GM23338 (cell line): ENCODE measurements at regions not wholly inside any gene's neighbourhood (a gene's known extent, or its start where the extent isn't known, plus 50 kb on each side); places are given as distances from the start of the nearest gene placed in this dataset.

Source experiments
- ATAC-seq: fragments of 200-7000 bp; cut with Tn5 transposase; 3 replicates; pipeline ENCODE4 v1.9.1; 2020
- DNase-seq: peaks from one replicate; pipeline ENCODE4 v3.0.0-alpha.2; 2015; ENCODE audit warnings: low spot score
- H2AFZ ChIP-seq: fragments of 200-600 bp; sonication (generic); 2 replicates; pipeline ENCODE4 v1.8.0; 2016; ENCODE audit warnings: antibody characterized with exemption, mild to moderate bottlenecking, moderate library complexity
- H3F3A ChIP-seq: fragments of 200-600 bp; sonication (generic); replicated peaks from 2 replicates; pipeline ENCODE4 v1.8.0; 2017; ENCODE audit warnings: antibody characterized with exemption, mixed run types, low read depth
- H3K27ac ChIP-seq: fragments of 200-600 bp; sonication (generic); 2 replicates; pipeline ENCODE4 v1.6.1; 2016; ENCODE audit warnings: low read depth
- H3K27me3 ChIP-seq: fragments of 200-600 bp; sonication (generic); 2 replicates; pipeline ENCODE4 v1.8.0; 2016; ENCODE audit warnings: mild to moderate bottlenecking, mixed run types, moderate library complexity; ENCODE audit not compliant: insufficient read depth
- H3K36me3 ChIP-seq: fragments of 200-600 bp; sonication (generic); 2 replicates; pipeline ENCODE4 v1.8.0; 2016; ENCODE audit warnings: mild to moderate bottlenecking; ENCODE audit not compliant: insufficient read depth
- H3K4me1 ChIP-seq: fragments of 200-600 bp; sonication (generic); 2 replicates; pipeline ENCODE4 v1.8.0; 2016; ENCODE audit warnings: mild to moderate bottlenecking, moderate library complexity; ENCODE audit not compliant: insufficient read depth
- H3K4me2 ChIP-seq: fragments of 200-600 bp; sonication (generic); 2 replicates; pipeline ENCODE4 v1.7.1; 2017; ENCODE audit warnings: mixed run types
- H3K4me3 ChIP-seq: fragments of 200-600 bp; sonication (generic); 2 replicates; pipeline ENCODE4 v1.6.1; 2016; ENCODE audit warnings: mixed run types
- H3K79me2 ChIP-seq: fragments of 200-600 bp; sonication (generic); replicated peaks from 2 replicates; pipeline ENCODE4 v1.8.0; 2017; ENCODE audit warnings: mild to moderate bottlenecking; ENCODE audit not compliant: insufficient read depth
- H3K9me2 ChIP-seq: fragments of 200-600 bp; sonication (generic); 2 replicates; pipeline ENCODE4 v1.8.0; 2017; ENCODE audit not compliant: insufficient read depth
- H4K20me1 ChIP-seq: fragments of 200-600 bp; sonication (generic); replicated peaks from 2 replicates; pipeline ENCODE4 v1.8.0; 2017; ENCODE audit warnings: mild to moderate bottlenecking; ENCODE audit not compliant: insufficient read depth
- H3K27ac Mint-ChIP-seq: 2 replicates; pipeline ENCODE4 v1.8.0; 2020; ENCODE audit warnings: inconsistent platforms, mild to moderate bottlenecking, moderate library complexity, mixed read lengths
- H3K27me3 Mint-ChIP-seq: 3 replicates; pipeline ENCODE4 v1.8.0; 2022; ENCODE audit warnings: low read depth, mild to moderate bottlenecking, moderate library complexity, mixed read lengths, inconsistent platforms; ENCODE audit not compliant: insufficient read depth, poor library complexity
- H3K36me3 Mint-ChIP-seq: 3 replicates; pipeline ENCODE4 v1.8.0; 2021; ENCODE audit warnings: low read depth, mild to moderate bottlenecking, inconsistent platforms, moderate library complexity, mixed read lengths
- H3K4me1 Mint-ChIP-seq: 3 replicates; pipeline ENCODE4 v1.8.0; 2020; ENCODE audit warnings: mild to moderate bottlenecking, inconsistent platforms, mixed read lengths
- H3K4me3 Mint-ChIP-seq: 3 replicates; pipeline ENCODE4 v1.8.0; 2021; ENCODE audit warnings: moderate library complexity, mild to moderate bottlenecking, inconsistent platforms, mixed read lengths
- H3K9me3 Mint-ChIP-seq: 3 replicates; pipeline ENCODE4 v1.8.0; 2020; ENCODE audit warnings: moderate library complexity, mild to moderate bottlenecking, inconsistent platforms, mixed read lengths
- CREB1 ChIP-seq: fragments of 250-450 bp; sonication (Bioruptor Pico); IDR thresholded peaks from 2 replicates; pipeline ENCODE4 v1.5.0; 2020; ENCODE audit warnings: low read depth, mild to moderate bottlenecking, moderate library complexity
- CTCF ChIP-seq, 2 experiments: fragments of 200-600 bp in 1 of 2; sonication (generic) in 1 of 2; conservative IDR thresholded peaks; 2 replicates each; pipeline versions ENCODE4 v1.5.1 to v1.6.1; 2016 to 2017; ENCODE audit warnings: antibody characterized with exemption in 2 of 2, low read depth in 2 of 2, mild to moderate bottlenecking in 2 of 2, moderate library complexity in 1 of 2
- EZH2 ChIP-seq: fragments of 200-600 bp; sonication (generic); IDR thresholded peaks from one replicate; pipeline ENCODE4 v1.8.0; 2017; ENCODE audit warnings: antibody characterized with exemption, mild to moderate bottlenecking, low read depth; ENCODE audit not compliant: unreplicated experiment
- JUNB ChIP-seq: IDR thresholded peaks from one replicate; pipeline ENCODE4 v1.6.1; 2016; ENCODE audit warnings: antibody characterized with exemption; ENCODE audit not compliant: unreplicated experiment
- NANOG ChIP-seq: IDR thresholded peaks from 2 replicates; pipeline ENCODE4 v1.6.1; 2016; ENCODE audit warnings: antibody characterized with exemption, borderline replicate concordance
- POLR2AphosphoS5 ChIP-seq: IDR thresholded peaks from 2 replicates; pipeline ENCODE4 v1.6.1; 2016; ENCODE audit warnings: antibody characterized with exemption, low read depth
- STAT1 ChIP-seq: IDR thresholded peaks from one replicate; pipeline ENCODE4 v1.6.1; 2016; ENCODE audit warnings: antibody characterized with exemption; ENCODE audit not compliant: unreplicated experiment
- ZNF114 ChIP-seq: fragments of 250-450 bp; sonication (Bioruptor Pico); IDR thresholded peaks from 2 replicates; pipeline ENCODE4 v1.5.0; 2020; ENCODE audit warnings: mild to moderate bottlenecking, moderate library complexity
- ZNF331 ChIP-seq: fragments of 250-450 bp; sonication (Bioruptor Pico); IDR thresholded peaks from 2 replicates; pipeline ENCODE4 v1.5.0; 2020; ENCODE audit warnings: low read depth, mild to moderate bottlenecking, moderate library complexity
- TF ChIP-seq, protein P1 (sequence below): fragments of 250-450 bp; sonication (Bioruptor Pico); IDR thresholded peaks from 2 replicates; pipeline ENCODE4 v1.5.0; 2020; ENCODE audit warnings: mild to moderate bottlenecking, moderate library complexity
- TF ChIP-seq, protein P2 (sequence below): IDR thresholded peaks from one replicate; pipeline ENCODE4 v1.6.1; 2018; ENCODE audit warnings: antibody characterized with exemption; ENCODE audit not compliant: unreplicated experiment

DNA sequence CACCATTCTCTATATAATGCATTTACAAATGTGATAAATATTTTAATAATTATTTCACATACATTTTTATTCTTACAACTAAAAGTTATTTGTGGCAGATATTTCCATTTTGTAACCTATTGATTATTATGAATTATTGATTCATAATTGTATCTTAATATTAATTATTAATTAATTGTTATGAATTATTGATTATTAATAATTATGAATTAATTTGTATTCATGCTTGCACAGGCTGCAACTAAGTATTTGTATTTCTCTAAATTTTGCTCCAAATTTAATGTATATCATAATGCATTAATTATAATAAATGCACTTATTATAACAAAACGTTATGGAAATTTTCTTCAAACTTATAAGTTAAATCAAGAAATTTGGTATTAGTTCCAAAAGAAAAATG is 929.7 kb downstream of the PCDH7 start:
- no peaks in the 10 kb centered on the region for H4K20me1 ChIP-seq
- no peaks in the 10 kb centered on the region for H3K9me2 ChIP-seq
- no peak overlapping the region for H3K4me3 Mint-ChIP-seq
- H3K27ac ChIP-seq: no peak overlapping the region
- H2AFZ ChIP-seq: no peak overlapping the region
- TF ChIP-seq POLR2AphosphoS5: no peak
- no peak for TF ChIP-seq JUNB
- no peak for TF ChIP-seq CREB1 (CRISPR knock-in tag)
- no peak for TF ChIP-seq NANOG
- no peak for TF ChIP-seq STAT1
- H3K27me3 Mint-ChIP-seq: no peaks in the 10 kb centered on the region
- DNase-seq (no peak), ATAC-seq (no peak)
- H3K79me2 ChIP-seq: no peaks in the 10 kb centered on the region
- H3K36me3 Mint-ChIP-seq: no peaks in the 10 kb centered on the region
- H3K27ac Mint-ChIP-seq: no peak overlapping the region
- no peaks in the 10 kb centered on the region for H3K36me3 ChIP-seq
- no peaks in the 10 kb centered on the region for H3K9me3 Mint-ChIP-seq
- no peak overlapping the region for H3K4me3 ChIP-seq
- H3K4me2 ChIP-seq: no peak overlapping the region
- no peaks in the 10 kb centered on the region for H3F3A ChIP-seq
- H3K4me1 Mint-ChIP-seq: peaks cover 3% of the 10 kb centered on the region; the same call in 1 of the 3 replicates
- H3K4me1 ChIP-seq: no peaks in the 10 kb centered on the region; the same call in 1 of the 2 replicates
- H3K27me3 ChIP-seq: no peaks in the 10 kb centered on the region

- H3K36me3 Mint-ChIP-seq: no peaks in the 10 kb centered on the region
- H3K4me1 Mint-ChIP-seq: no peaks in the 10 kb centered on the region
- no peaks in the 10 kb centered on the region for H3F3A ChIP-seq
- H3K9me3 Mint-ChIP-seq: no peaks in the 10 kb centered on the region
- H3K9me2 ChIP-seq: no peaks in the 10 kb centered on the region
- H3K79me2 ChIP-seq: no peaks in the 10 kb centered on the region
- no peaks in the 10 kb centered on the region for H3K27me3 ChIP-seq
- H3K4me2 ChIP-seq: no peak overlapping the region
- no peaks in the 10 kb centered on the region for H3K36me3 ChIP-seq
- H4K20me1 ChIP-seq: no peaks in the 10 kb centered on the region
- no peak overlapping the region for H3K4me3 ChIP-seq
- no peaks in the 10 kb centered on the region for H3K4me1 ChIP-seq
- H3K27ac ChIP-seq: no peak overlapping the region
- H2AFZ ChIP-seq: no peak overlapping the region
- H3K4me3 Mint-ChIP-seq: no peak overlapping the region
- ATAC-seq: no peak
- no peaks in the 10 kb centered on the region for H3K27me3 Mint-ChIP-seq
- DNase-seq: no peak
- no peak overlapping the region for H3K27ac Mint-ChIP-seq
- TF ChIP-seq ZNF331: no peak
- TF ChIP-seq ZNF114 (CRISPR knock-in tag): no peak
- no peak for TF ChIP-seq CREB1 (CRISPR knock-in tag)
- TF ChIP-seq, protein P1, sequence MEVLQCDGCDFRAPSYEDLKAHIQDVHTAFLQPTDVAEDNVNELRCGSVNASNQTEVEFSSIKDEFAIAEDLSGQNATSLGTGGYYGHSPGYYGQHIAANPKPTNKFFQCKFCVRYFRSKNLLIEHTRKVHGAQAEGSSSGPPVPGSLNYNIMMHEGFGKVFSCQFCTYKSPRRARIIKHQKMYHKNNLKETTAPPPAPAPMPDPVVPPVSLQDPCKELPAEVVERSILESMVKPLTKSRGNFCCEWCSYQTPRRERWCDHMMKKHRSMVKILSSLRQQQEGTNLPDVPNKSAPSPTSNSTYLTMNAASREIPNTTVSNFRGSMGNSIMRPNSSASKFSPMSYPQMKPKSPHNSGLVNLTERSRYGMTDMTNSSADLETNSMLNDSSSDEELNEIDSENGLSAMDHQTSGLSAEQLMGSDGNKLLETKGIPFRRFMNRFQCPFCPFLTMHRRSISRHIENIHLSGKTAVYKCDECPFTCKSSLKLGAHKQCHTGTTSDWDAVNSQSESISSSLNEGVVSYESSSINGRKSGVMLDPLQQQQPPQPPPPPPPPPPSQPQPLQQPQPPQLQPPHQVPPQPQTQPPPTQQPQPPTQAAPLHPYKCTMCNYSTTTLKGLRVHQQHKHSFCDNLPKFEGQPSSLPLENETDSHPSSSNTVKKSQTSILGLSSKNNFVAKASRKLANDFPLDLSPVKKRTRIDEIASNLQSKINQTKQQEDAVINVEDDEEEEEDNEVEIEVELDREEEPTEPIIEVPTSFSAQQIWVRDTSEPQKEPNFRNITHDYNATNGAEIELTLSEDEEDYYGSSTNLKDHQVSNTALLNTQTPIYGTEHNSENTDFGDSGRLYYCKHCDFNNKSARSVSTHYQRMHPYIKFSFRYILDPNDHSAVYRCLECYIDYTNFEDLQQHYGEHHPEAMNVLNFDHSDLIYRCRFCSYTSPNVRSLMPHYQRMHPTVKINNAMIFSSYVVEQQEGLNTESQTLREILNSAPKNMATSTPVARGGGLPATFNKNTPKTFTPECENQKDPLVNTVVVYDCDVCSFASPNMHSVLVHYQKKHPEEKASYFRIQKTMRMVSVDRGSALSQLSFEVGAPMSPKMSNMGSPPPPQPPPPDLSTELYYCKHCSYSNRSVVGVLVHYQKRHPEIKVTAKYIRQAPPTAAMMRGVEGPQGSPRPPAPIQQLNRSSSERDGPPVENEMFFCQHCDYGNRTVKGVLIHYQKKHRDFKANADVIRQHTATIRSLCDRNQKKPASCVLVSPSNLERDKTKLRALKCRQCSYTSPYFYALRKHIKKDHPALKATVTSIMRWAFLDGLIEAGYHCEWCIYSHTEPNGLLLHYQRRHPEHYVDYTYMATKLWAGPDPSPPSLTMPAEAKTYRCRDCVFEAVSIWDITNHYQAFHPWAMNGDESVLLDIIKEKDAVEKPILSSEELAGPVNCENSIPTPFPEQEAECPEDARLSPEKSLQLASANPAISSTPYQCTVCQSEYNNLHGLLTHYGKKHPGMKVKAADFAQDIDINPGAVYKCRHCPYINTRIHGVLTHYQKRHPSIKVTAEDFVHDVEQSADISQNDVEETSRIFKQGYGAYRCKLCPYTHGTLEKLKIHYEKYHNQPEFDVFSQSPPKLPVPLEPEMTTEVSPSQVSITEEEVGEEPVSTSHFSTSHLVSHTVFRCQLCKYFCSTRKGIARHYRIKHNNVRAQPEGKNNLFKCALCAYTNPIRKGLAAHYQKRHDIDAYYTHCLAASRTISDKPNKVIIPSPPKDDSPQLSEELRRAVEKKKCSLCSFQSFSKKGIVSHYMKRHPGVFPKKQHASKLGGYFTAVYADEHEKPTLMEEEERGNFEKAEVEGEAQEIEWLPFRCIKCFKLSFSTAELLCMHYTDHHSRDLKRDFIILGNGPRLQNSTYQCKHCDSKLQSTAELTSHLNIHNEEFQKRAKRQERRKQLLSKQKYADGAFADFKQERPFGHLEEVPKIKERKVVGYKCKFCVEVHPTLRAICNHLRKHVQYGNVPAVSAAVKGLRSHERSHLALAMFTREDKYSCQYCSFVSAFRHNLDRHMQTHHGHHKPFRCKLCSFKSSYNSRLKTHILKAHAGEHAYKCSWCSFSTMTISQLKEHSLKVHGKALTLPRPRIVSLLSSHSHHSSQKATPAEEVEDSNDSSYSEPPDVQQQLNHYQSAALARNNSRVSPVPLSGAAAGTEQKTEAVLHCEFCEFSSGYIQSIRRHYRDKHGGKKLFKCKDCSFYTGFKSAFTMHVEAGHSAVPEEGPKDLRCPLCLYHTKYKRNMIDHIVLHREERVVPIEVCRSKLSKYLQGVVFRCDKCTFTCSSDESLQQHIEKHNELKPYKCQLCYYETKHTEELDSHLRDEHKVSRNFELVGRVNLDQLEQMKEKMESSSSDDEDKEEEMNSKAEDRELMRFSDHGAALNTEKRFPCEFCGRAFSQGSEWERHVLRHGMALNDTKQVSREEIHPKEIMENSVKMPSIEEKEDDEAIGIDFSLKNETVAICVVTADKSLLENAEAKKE (CRISPR knock-in tag): no peak
- no peak for TF ChIP-seq CTCF (conservative IDR thresholded peaks at IDR 0.05; ENCODE audit: low read depth in 2 of 2)
- TF ChIP-seq EZH2: no peak
- TF ChIP-seq, protein P2, sequence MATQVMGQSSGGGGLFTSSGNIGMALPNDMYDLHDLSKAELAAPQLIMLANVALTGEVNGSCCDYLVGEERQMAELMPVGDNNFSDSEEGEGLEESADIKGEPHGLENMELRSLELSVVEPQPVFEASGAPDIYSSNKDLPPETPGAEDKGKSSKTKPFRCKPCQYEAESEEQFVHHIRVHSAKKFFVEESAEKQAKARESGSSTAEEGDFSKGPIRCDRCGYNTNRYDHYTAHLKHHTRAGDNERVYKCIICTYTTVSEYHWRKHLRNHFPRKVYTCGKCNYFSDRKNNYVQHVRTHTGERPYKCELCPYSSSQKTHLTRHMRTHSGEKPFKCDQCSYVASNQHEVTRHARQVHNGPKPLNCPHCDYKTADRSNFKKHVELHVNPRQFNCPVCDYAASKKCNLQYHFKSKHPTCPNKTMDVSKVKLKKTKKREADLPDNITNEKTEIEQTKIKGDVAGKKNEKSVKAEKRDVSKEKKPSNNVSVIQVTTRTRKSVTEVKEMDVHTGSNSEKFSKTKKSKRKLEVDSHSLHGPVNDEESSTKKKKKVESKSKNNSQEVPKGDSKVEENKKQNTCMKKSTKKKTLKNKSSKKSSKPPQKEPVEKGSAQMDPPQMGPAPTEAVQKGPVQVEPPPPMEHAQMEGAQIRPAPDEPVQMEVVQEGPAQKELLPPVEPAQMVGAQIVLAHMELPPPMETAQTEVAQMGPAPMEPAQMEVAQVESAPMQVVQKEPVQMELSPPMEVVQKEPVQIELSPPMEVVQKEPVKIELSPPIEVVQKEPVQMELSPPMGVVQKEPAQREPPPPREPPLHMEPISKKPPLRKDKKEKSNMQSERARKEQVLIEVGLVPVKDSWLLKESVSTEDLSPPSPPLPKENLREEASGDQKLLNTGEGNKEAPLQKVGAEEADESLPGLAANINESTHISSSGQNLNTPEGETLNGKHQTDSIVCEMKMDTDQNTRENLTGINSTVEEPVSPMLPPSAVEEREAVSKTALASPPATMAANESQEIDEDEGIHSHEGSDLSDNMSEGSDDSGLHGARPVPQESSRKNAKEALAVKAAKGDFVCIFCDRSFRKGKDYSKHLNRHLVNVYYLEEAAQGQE: no peak
- TF ChIP-seq JUNB: no peak
- no peak for TF ChIP-seq STAT1
These were observed 931.4 kb downstream of the PCDH7 start for GRCh38 chr4:31651541-31651940.
